ENCODE measurements at regions not wholly inside any gene's neighbourhood (a gene's known extent, or its start where the extent isn't known, plus 50 kb on each side); places are given as distances from the start of the nearest gene placed in this dataset.

- DNase-seq (ENCODE audit: low spot score) = no peak
- TF ChIP-seq, protein P1, sequence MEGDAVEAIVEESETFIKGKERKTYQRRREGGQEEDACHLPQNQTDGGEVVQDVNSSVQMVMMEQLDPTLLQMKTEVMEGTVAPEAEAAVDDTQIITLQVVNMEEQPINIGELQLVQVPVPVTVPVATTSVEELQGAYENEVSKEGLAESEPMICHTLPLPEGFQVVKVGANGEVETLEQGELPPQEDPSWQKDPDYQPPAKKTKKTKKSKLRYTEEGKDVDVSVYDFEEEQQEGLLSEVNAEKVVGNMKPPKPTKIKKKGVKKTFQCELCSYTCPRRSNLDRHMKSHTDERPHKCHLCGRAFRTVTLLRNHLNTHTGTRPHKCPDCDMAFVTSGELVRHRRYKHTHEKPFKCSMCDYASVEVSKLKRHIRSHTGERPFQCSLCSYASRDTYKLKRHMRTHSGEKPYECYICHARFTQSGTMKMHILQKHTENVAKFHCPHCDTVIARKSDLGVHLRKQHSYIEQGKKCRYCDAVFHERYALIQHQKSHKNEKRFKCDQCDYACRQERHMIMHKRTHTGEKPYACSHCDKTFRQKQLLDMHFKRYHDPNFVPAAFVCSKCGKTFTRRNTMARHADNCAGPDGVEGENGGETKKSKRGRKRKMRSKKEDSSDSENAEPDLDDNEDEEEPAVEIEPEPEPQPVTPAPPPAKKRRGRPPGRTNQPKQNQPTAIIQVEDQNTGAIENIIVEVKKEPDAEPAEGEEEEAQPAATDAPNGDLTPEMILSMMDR (IDR thresholded peaks at IDR 0.05) = no peak
- peaks cover 16 to 59% of the 10 kb centered on the region in 2 donors for H3K4me1 ChIP-seq (ENCODE audit: control insufficient read depth in 1 of 2, low read depth in 2 of 2)
These were observed 77.4 kb upstream of the CD93 start for GRCh38 chr20:23163562-23163961.

DNA sequence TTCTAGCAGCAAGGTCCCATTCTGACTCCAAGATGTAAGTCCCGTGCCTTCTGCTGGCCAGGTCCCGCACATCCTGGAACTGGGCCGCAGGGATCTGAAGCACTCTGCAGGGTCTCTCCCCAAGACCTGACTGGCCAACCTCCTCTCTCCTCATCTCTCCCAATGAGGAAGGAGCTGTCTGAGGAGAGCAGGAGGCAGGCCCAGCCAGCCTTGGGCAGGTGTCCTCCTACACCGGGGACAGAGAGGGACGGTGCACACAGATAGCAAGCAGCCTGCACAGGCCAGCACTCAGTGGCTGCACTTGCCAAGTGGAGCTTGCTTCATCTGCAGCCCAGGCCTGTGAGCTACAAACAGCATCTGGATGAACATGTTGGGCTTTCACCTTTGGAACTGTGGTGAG is 76.8 kb upstream of the CD93 start:
- ATAC-seq (ENCODE audit: insufficient number of reproducible peaks, low FRiP score, low read depth) (no peak), DNase-seq (ENCODE audit: low spot score) (no peak)
- Histone ChIP-seq H3K27ac (no peak overlapping the region), H3K4me3 (no peak overlapping the region), H3K27me3 (replicated peaks; ENCODE audit: insufficient read depth) (no peaks in the 10 kb centered on the region), H3K36me3 (no peaks in the 10 kb centered on the region), H3K4me1 (ENCODE audit: control insufficient read depth in 1 of 2, low read depth in 2 of 2) (peaks cover 17 to 66% of the 10 kb centered on the region in 2 donors), H3K9me3 (no peaks in the 10 kb centered on the region)
- TF ChIP-seq, protein P1 (IDR thresholded peaks at IDR 0.05) = no peak

More at GRCh38 chr20:23163562-23163961, 77.4 kb upstream of the CD93 start:
- Histone ChIP-seq H3K4me3 (no peak overlapping the region), H3K9me3 (no peaks in the 10 kb centered on the region), H3K36me3 (no peaks in the 10 kb centered on the region), H3K27ac (peak overlapping the region in 1 of 2 donors; percentile 43), H3K27me3 (replicated peaks; ENCODE audit: insufficient read depth) (no peaks in the 10 kb centered on the region)
- no peak for ATAC-seq (ENCODE audit: insufficient number of reproducible peaks, low FRiP score, low read depth)

GRCh38 chr20:23161968-23162696 is 76.0 kb upstream of the CD93 start:
- H3K27me3 ChIP-seq (replicated peaks; ENCODE audit: insufficient read depth) = no peaks in the 10 kb centered on the region
- TF ChIP-seq, protein P1 (IDR thresholded peaks at IDR 0.05) = no peak
- H3K9me3 ChIP-seq = no peaks in the 10 kb centered on the region
- DNase-seq (ENCODE audit: low spot score) (peak; percentile 83), ATAC-seq (ENCODE audit: insufficient number of reproducible peaks, low FRiP score, low read depth) (no peak)
- H3K27ac ChIP-seq = peak overlapping the region; percentile 36 to 74
- no peaks in the 10 kb centered on the region for H3K36me3 ChIP-seq
- peaks cover 19 to 72% of the 10 kb centered on the region in 2 donors for H3K4me1 ChIP-seq (ENCODE audit: control insufficient read depth in 1 of 2, low read depth in 2 of 2)
- H3K4me3 ChIP-seq = no peak overlapping the region

DNA sequence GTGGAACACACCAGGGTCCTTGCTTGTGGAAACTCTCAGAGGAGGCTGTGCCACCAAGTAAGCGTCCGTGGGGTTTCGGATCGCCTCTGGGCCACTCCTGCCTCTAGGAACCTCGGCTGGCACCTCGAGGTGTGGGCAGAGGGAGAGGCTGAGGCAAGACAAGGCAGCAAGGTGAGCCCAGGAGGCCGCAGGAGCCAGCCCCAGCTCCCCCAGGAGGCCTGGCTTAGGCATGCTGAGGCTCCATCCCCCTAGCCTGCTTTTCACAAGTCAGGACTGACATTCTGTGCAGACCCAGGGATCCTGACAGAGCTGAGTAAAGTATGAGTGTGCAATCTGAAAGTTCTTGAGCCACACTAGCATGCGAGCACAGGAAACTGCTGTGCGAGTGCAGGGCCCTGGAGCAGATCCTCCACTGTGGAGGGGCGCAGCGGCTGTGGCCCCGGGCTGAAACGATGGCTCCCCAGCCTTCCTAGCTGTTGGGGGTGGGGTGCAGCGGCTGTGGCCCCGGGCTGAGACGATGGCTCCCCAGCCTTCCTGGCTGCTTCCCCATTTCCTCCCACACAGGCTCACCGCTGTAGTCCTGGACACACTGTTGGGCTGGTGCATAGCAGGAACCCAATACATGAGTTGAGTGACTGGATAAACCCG is 75.2 kb upstream of the CD93 start:
- ATAC-seq (ENCODE audit: insufficient number of reproducible peaks, low FRiP score, low read depth) = no peak
- no peaks in the 10 kb centered on the region for H3K27me3 ChIP-seq (replicated peaks; ENCODE audit: insufficient read depth)
- TF ChIP-seq, protein P1 (IDR thresholded peaks at IDR 0.05) = no peak
- H3K36me3 ChIP-seq = no peaks in the 10 kb centered on the region
- peak overlapping the region; percentile 36 to 74 for H3K27ac ChIP-seq
- no peaks in the 10 kb centered on the region for H3K9me3 ChIP-seq
- no peak overlapping the region for H3K4me3 ChIP-seq
- peaks cover 26 to 80% of the 10 kb centered on the region in 2 donors for H3K4me1 ChIP-seq (ENCODE audit: control insufficient read depth in 1 of 2, low read depth in 2 of 2)
- DNase-seq (ENCODE audit: low spot score) = no peak

DNA sequence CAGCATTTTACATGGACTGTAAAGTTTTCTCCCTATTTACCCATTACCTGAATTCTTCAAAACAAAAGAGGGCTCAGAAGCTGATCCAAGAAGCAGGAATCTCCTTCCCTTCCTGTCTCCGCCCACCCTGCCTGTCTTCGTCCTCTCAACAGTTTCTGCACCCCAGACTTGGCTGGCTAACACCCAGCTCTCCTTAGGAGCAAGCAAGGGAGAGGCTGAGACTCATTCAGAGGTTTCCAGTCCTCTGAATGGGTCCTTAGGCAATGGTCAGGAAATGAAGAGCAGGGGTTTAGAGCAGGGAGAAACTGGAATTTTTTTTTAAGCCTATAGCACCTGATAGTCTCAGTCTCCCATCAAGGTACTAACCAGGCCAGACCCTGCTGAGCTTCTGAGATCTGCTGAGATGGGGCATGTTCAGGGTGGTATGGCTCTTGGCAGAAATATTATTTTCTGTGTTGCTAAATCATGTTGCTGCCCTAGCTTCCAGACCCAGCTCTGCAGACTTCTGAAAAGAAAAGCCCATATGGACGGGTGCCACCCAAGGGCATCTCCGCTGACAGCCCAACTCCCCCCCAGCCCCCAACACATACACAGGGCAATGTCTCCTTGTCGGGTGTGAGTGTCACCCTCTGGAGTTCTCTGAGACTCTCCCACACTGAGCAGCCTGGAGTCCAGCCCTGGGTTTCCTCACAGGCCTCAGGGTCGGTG is 74.6 kb upstream of the CD93 start:
- TF ChIP-seq, protein P1 (IDR thresholded peaks at IDR 0.05) = no peak
- DNase-seq (ENCODE audit: low spot score) (no peak), ATAC-seq (ENCODE audit: insufficient number of reproducible peaks, low FRiP score, low read depth) (no peak)
- Histone ChIP-seq H3K4me3 (no peak overlapping the region), H3K36me3 (no peaks in the 10 kb centered on the region), H3K9me3 (no peaks in the 10 kb centered on the region), H3K27ac (peak overlapping the region; percentile 36 to 74), H3K4me1 (ENCODE audit: control insufficient read depth in 1 of 2, low read depth in 2 of 2) (peaks cover 33 to 86% of the 10 kb centered on the region in 2 donors), H3K27me3 (replicated peaks; ENCODE audit: insufficient read depth) (no peaks in the 10 kb centered on the region)
